ENCODE measurements at regions not wholly inside any gene's neighbourhood (a gene's known extent, or its start where the extent isn't known, plus 50 kb on each side); places are given as distances from the start of the nearest gene placed in this dataset.

DNA sequence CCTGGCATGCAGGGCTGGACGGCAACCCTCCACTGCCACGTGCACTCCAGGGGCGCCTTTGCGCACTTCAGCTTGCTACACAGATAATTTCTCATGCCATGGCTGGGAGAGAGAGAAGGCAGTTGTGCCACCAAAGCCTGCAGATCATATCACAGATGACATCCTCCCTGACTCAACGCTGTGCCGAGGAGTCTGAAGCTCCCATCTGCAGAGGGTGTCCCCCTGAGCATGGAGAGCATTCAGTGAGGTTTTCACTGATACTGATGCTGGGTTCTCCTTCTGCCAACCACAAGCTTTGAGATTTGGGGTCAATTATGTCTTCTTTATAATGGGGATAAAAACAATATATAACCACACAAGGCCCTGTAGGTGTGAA, 607.4 kb upstream of the ADAMTS16 start:
- TF ChIP-seq EP300 (IDR thresholded peaks at IDR 0.05; ENCODE audit: borderline replicate concordance) (no peak), RAD21 (IDR thresholded peaks at IDR 0.05; ENCODE audit: low read depth) (no peak), YY1 (IDR thresholded peaks at IDR 0.05; ENCODE audit: low read depth) (no peak), TEAD4 (IDR thresholded peaks at IDR 0.05) (no peak)
- TF ChIP-seq, protein P1, sequence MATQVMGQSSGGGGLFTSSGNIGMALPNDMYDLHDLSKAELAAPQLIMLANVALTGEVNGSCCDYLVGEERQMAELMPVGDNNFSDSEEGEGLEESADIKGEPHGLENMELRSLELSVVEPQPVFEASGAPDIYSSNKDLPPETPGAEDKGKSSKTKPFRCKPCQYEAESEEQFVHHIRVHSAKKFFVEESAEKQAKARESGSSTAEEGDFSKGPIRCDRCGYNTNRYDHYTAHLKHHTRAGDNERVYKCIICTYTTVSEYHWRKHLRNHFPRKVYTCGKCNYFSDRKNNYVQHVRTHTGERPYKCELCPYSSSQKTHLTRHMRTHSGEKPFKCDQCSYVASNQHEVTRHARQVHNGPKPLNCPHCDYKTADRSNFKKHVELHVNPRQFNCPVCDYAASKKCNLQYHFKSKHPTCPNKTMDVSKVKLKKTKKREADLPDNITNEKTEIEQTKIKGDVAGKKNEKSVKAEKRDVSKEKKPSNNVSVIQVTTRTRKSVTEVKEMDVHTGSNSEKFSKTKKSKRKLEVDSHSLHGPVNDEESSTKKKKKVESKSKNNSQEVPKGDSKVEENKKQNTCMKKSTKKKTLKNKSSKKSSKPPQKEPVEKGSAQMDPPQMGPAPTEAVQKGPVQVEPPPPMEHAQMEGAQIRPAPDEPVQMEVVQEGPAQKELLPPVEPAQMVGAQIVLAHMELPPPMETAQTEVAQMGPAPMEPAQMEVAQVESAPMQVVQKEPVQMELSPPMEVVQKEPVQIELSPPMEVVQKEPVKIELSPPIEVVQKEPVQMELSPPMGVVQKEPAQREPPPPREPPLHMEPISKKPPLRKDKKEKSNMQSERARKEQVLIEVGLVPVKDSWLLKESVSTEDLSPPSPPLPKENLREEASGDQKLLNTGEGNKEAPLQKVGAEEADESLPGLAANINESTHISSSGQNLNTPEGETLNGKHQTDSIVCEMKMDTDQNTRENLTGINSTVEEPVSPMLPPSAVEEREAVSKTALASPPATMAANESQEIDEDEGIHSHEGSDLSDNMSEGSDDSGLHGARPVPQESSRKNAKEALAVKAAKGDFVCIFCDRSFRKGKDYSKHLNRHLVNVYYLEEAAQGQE (IDR thresholded peaks at IDR 0.05; ENCODE audit: low read depth), result no peak
- TF ChIP-seq, protein P2, sequence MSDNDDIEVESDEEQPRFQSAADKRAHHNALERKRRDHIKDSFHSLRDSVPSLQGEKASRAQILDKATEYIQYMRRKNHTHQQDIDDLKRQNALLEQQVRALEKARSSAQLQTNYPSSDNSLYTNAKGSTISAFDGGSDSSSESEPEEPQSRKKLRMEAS (IDR thresholded peaks at IDR 0.05), result no peak

All from Ishikawa (cell line).